Activated CD4-positive, alpha-beta T cell treated with anti-CD3 and anti-CD28 coated beads, Interleukin-10, Interleukin-2, amounts not matched to agents 100 ng/mL and 50 ng/mL, durations not matched to agents 16 hours and 8 hours (primary cell): ENCODE measurements at regions not wholly inside any gene's neighbourhood (a gene's known extent, or its start where the extent isn't known, plus 50 kb on each side); places are given as distances from the start of the nearest gene placed in this dataset.

Experiments
- DNase-seq: peaks from one replicate; pipeline ENCODE4 v3.0.0-alpha.2; 2020

GRCh38 chr17:73991260-73991659 is 212.2 kb upstream of the RPL38 start:
- no peak for DNase-seq

GRCh38 chr17:73994946-73995345 is 208.5 kb upstream of the RPL38 start:
- no peak for DNase-seq

DNA sequence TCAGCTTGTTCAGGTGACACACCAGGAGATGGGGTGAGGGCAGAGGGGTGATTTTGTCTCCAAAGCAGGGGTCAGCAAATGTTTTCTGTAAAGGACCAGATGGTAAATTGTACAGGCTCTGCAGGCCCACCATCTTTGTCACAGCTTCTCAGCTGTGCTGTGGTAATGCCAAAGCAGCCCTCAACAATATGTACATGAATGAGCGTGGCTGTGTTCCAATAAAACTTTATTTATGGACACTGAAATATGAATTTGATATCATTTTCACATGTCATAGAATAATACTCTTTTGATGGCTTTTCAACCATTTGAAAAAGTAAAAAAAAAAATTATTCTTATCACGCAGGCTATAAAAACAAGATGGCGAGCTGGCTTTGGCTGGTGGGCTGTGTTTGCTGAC is 206.4 kb upstream of the RPL38 start:
- no peak for DNase-seq

GRCh38 chr17:73998249-73998648 is 205.2 kb upstream of the RPL38 start:
- DNase-seq: no peak

GRCh38 chr17:73998653-73999645 is 204.5 kb upstream of the RPL38 start:
- DNase-seq: peak; percentile 61

GRCh38 chr17:74001145-74001544 is 202.3 kb upstream of the RPL38 start:
- no peak for DNase-seq

DNA sequence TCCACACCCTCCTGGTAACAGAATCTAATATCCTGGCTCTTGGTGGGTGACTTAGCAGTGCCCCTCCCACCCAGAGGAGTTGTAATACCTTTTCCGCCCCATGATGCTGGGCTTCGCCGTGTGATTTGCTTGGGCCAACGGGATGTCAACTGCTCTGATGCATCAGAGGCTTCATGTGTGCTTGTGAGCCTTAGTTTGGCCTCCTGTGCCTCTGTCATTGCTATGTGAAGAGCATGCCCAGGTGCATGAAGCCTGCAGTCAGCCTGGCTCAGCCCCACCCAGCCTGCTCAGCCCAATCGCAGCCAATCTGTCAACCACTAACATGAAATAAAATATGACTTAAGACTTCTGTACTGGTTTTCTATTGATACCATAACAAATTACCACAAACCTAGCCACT is 201.2 kb upstream of the RPL38 start:
- DNase-seq: no peak

- no peak for DNase-seq
These were observed 199.4 kb upstream of the RPL38 start for GRCh38 chr17:74004056-74004455.

DNA sequence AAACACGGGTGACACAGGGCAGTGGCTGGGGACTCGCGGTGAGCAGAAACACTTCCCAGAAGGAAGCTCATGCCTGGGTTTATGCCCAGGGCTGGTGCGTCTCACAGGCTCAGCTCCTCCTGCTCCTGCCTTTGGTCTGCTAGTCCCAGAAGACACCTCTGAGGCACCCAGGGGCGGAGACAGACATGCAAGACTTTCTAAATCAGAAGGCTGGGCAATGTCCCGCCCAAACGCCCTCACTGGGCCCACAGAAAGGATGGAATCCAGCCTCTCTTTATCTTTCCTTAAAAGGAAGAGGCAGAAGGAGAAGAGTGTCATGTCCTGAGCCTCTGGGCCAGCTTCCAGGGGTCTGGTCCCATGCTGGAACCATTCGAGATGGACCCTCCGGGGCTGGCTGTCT is 197.7 kb upstream of the RPL38 start:
- DNase-seq: no peak

- DNase-seq: no peak
These were observed 197.1 kb upstream of the RPL38 start for GRCh38 chr17:74006371-74006770.

DNA sequence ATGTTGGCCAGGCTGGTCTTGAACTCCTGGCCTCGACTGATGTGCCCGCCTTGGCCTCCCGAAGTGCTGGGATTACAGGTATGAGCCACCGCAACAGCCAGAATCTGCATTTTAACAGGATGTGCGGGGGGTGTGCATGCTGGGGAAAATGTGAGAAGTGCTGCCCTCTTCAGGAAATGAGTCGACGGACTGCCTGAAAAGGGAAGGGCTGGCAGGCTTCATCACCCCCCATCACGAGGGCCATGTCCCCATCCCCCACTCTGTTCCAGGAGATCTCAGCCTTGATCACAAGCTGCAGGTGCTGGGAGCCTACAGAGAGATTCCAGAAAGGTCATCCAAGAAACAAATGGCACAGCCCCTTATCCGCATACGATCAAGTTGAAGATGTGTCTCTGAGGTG is 195.3 kb upstream of the RPL38 start:
- DNase-seq: peak; percentile 49

- no peak for DNase-seq
These were observed 194.3 kb upstream of the RPL38 start for GRCh38 chr17:74009056-74009625.

GRCh38 chr17:74010903-74011302 is 192.6 kb upstream of the RPL38 start:
- DNase-seq: no peak

DNA sequence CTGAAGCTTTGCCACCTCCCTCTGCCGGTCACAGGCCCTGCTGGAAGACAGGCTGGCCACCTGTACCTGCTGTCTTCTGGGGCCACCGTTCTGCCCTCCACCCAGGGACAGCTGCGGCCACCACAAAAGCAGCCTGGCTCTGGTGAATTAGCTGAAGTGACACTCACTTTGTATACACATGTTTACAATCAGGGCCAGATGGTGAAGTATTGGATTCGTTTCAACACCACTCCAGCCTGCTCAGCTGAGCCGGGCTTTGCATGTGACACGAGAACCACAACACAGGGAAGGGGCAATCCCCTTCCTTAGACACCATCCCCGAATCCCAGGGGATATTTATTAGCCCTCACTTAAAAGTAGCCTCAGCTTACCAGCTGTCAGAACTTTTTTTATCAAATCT is 191.5 kb upstream of the RPL38 start:
- no peak for DNase-seq

DNA sequence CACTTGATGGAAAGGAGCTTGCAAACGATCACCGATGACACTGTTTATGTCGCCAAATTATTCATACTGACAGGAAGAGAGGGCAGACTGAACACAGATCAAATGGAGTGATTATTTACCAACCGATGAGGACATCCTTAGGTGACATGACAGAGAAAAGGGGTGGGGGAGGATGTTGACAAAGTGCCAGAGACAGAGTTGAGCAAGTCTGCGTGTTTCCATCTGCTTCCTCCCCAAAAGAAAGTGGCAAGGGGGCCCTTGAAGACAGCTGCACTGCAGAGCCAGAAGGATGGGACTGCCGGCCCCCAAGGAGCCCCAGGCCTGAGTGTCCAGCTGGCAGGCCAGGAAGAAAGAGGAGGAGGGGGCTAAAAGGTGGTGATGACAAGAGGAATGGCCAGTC is 191.0 kb upstream of the RPL38 start:
- peak; percentile 56 for DNase-seq

- DNase-seq: no peak
These were observed 188.2 kb upstream of the RPL38 start for GRCh38 chr17:74015316-74015715.

- no peak for DNase-seq
These were observed 187.5 kb upstream of the RPL38 start for GRCh38 chr17:74015990-74016389.

- DNase-seq: no peak
These were observed 187.0 kb upstream of the RPL38 start for GRCh38 chr17:74016461-74016860.

DNA sequence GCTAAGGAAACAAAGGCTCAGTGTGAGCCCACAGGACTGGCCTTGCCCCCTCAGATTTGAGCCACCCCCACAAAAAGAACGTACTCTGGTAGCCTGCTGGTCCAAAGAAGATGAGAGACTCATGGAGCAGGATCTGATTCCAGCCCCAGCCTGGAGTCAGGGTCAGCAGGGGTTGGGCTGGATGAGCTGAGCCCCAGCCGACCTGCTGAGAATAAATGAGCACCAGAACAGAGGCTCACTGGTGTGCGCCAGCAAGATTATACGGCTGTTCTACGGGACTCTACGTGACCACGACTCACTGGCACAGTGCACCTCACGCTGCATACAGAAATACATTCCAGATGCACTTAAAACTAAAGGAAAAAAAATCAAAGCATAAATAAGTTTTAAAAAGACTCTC is 186.0 kb upstream of the RPL38 start:
- DNase-seq: no peak

DNA sequence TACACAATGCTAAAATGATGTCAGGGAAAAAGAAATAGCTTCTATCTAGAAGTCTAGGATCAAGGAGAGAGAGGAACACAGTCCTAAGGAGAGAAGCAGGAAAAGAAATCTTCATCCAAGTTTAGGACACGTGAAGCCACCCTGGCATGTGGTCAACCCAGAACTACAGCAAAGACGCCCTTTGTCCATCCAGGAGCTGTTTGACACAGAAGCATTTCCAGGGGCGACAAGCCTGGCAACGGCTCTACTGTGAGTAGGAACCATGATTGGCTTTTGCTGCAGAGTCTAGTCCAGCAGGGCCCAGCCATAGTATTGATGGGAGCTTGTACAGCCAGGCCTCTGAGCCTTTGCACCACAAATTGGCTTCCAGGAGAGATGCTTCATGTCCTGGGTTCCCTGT is 185.4 kb upstream of the RPL38 start:
- DNase-seq: no peak

DNA sequence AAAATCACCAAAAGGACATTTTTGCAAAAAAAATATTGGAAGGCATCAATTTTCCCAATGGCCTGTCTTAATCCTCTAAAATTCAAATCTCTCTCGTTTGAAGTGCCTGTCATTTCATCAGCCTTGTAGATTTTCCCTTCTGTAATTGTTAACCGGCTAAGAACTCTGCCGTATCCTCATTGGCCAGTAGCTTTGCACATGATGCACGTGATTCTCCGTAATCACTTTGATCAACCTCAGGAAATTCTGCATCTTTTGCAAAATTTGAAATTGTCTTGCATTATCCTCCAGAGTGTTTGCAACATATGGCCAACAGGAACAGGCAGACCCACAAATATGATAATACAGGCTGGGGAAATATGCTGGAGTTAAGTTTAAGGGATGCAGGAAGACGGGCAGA is 184.2 kb upstream of the RPL38 start:
- DNase-seq: no peak

GRCh38 chr17:74019860-74020259 is 183.6 kb upstream of the RPL38 start:
- no peak for DNase-seq

DNA sequence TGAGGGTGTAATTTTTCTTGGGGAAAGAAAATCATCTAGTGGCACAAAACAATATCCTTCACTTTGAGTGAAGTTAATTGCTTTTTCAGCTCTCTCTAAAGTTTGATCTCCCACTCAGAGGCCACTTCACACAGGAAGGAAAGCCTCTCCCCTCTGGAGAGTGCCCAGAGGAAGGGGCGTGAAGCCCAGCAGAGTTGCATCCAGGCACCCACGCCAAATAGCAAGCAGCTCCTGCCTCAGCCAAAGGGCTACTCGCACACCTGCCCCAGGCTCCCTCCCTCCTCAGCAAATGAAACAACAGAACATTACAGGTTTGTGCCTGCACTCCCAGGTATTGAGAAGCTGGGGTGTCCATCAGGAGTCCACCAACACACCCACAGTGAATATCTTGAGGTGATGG is 183.0 kb upstream of the RPL38 start:
- DNase-seq: no peak

GRCh38 chr17:74024871-74025531 is 178.5 kb upstream of the RPL38 start:
- no peak for DNase-seq
